ENCODE measurements at regions not wholly inside any gene's neighbourhood (a gene's known extent, or its start where the extent isn't known, plus 50 kb on each side); places are given as distances from the start of the nearest gene placed in this dataset.

GRCh38 chr4:134663742-134664141 lies 462.2 kb upstream of the PABPC4L start:
- no peak for DNase-seq (ENCODE audit: low spot score)
- TF ChIP-seq CTCF (IDR thresholded peaks at IDR 0.05; ENCODE audit: extremely low read depth, missing control alignments) = no peak

GRCh38 chr4:134650461-134650860 lies 448.9 kb upstream of the PABPC4L start:
- no peak for DNase-seq (ENCODE audit: low spot score)
- no peak for TF ChIP-seq CTCF (IDR thresholded peaks at IDR 0.05; ENCODE audit: extremely low read depth, missing control alignments)

GRCh38 chr4:134645778-134646177 lies 444.2 kb upstream of the PABPC4L start:
- TF ChIP-seq CTCF (IDR thresholded peaks at IDR 0.05; ENCODE audit: extremely low read depth, missing control alignments) = no peak
- DNase-seq (ENCODE audit: low spot score) = no peak

- no peak for DNase-seq (ENCODE audit: low spot score)
- TF ChIP-seq CTCF (IDR thresholded peaks at IDR 0.05; ENCODE audit: extremely low read depth, missing control alignments) = no peak
Measured at GRCh38 chr4:134636338-134637051, 434.9 kb upstream of the PABPC4L start.

- DNase-seq (ENCODE audit: low spot score) = no peak
- TF ChIP-seq CTCF (IDR thresholded peaks at IDR 0.05; ENCODE audit: extremely low read depth, missing control alignments) = no peak
Measured at GRCh38 chr4:134634301-134634700, 432.7 kb upstream of the PABPC4L start.

GRCh38 chr4:134632056-134632455 lies 430.5 kb upstream of the PABPC4L start:
- DNase-seq (ENCODE audit: low spot score) = no peak

GRCh38 chr4:134628066-134628465 lies 426.5 kb upstream of the PABPC4L start:
- DNase-seq (ENCODE audit: low spot score) = no peak

More at GRCh38 chr4:134632056-134632455, 430.5 kb upstream of the PABPC4L start:
- TF ChIP-seq CTCF (IDR thresholded peaks at IDR 0.05; ENCODE audit: extremely low read depth, missing control alignments) = no peak

More at GRCh38 chr4:134628066-134628465, 426.5 kb upstream of the PABPC4L start:
- TF ChIP-seq CTCF (IDR thresholded peaks at IDR 0.05; ENCODE audit: extremely low read depth, missing control alignments) = no peak
